PFSK-1 (cell line): ENCODE measurements at regions not wholly inside any gene's neighbourhood (a gene's known extent, or its start where the extent isn't known, plus 50 kb on each side); places are given as distances from the start of the nearest gene placed in this dataset.

ENCODE experiments used
- FOXP2 ChIP-seq: optimal IDR thresholded peaks from 2 replicates; pipeline ENCODE3; 2011; ENCODE audit warnings: borderline replicate concordance, control low read depth, inconsistent platforms; ENCODE audit not compliant: insufficient read depth; ENCODE audit errors: extremely low read length, extremely low read depth
- POLR2AphosphoS5 ChIP-seq: IDR thresholded peaks from 2 replicates; pipeline ENCODE4 v1.6.1; 2012; ENCODE audit warnings: low read depth, mild to moderate bottlenecking, control low read depth, low read length, moderate library complexity
- SIN3A ChIP-seq: IDR thresholded peaks from 2 replicates; pipeline ENCODE4 v1.6.1; 2012; ENCODE audit warnings: mild to moderate bottlenecking, low read length, moderate library complexity, borderline replicate concordance; ENCODE audit not compliant: insufficient read depth
- TAF1 ChIP-seq: IDR thresholded peaks from 2 replicates; pipeline ENCODE4 v1.6.1; 2012; ENCODE audit warnings: low read length, control low read depth, borderline replicate concordance; ENCODE audit not compliant: insufficient read depth
- TF ChIP-seq, protein P1 (sequence below), 2 experiments: IDR thresholded peaks; 2 replicates each; pipeline versions ENCODE4 v1.6.1 to v1.8.0; 2011 to 2012; ENCODE audit warnings: low read depth in 2 of 2, low read length in 2 of 2, control low read depth in 1 of 2, inconsistent platforms in 1 of 2, mild to moderate bottlenecking in 1 of 2, moderate library complexity in 1 of 2; ENCODE audit not compliant: insufficient read depth in 1 of 2

DNA sequence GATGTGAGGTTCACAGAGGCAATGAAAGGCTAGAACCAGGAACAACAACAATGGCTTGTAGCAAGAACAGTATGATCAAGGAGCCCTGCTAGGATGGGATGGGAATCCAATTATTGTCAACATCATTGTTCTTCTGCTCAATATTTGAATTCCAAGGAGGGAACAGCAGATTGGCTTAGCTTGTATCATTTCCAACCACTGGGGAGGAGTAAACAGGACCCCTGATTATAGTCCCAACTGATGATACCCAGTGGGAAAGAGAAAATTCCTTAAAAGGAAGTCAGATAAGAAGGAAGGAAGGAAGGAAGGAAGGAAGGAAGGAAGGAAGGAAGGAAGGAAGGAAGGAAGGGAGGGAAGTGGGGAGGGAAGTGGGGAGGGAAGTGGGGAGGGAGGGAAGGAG, 69.5 kb upstream of the ZC3H12C start:
- TF ChIP-seq, protein P1, sequence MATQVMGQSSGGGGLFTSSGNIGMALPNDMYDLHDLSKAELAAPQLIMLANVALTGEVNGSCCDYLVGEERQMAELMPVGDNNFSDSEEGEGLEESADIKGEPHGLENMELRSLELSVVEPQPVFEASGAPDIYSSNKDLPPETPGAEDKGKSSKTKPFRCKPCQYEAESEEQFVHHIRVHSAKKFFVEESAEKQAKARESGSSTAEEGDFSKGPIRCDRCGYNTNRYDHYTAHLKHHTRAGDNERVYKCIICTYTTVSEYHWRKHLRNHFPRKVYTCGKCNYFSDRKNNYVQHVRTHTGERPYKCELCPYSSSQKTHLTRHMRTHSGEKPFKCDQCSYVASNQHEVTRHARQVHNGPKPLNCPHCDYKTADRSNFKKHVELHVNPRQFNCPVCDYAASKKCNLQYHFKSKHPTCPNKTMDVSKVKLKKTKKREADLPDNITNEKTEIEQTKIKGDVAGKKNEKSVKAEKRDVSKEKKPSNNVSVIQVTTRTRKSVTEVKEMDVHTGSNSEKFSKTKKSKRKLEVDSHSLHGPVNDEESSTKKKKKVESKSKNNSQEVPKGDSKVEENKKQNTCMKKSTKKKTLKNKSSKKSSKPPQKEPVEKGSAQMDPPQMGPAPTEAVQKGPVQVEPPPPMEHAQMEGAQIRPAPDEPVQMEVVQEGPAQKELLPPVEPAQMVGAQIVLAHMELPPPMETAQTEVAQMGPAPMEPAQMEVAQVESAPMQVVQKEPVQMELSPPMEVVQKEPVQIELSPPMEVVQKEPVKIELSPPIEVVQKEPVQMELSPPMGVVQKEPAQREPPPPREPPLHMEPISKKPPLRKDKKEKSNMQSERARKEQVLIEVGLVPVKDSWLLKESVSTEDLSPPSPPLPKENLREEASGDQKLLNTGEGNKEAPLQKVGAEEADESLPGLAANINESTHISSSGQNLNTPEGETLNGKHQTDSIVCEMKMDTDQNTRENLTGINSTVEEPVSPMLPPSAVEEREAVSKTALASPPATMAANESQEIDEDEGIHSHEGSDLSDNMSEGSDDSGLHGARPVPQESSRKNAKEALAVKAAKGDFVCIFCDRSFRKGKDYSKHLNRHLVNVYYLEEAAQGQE (IDR thresholded peaks at IDR 0.05; ENCODE audit: insufficient read depth in 1 of 2, low read depth in 2 of 2, low read length in 2 of 2): no peak
- TF ChIP-seq TAF1: no peak
- TF ChIP-seq SIN3A: no peak
- no peak for TF ChIP-seq POLR2AphosphoS5
- TF ChIP-seq FOXP2: no peak

GRCh38 chr11:110026858-110027626, 66.2 kb upstream of the ZC3H12C start:
- TF ChIP-seq POLR2AphosphoS5 (no peak), SIN3A (no peak), FOXP2 (no peak), TAF1 (no peak)
- TF ChIP-seq, protein P1 (IDR thresholded peaks at IDR 0.05; ENCODE audit: insufficient read depth in 1 of 2, low read depth in 2 of 2, low read length in 2 of 2): no peak

- TF ChIP-seq TAF1: no peak
- TF ChIP-seq, protein P1 (IDR thresholded peaks at IDR 0.05; ENCODE audit: insufficient read depth in 1 of 2, low read depth in 2 of 2, low read length in 2 of 2): no peak
- TF ChIP-seq POLR2AphosphoS5: no peak
- TF ChIP-seq FOXP2: no peak
- no peak for TF ChIP-seq SIN3A
These were observed 65.4 kb upstream of the ZC3H12C start for GRCh38 chr11:110027627-110028371.

DNA sequence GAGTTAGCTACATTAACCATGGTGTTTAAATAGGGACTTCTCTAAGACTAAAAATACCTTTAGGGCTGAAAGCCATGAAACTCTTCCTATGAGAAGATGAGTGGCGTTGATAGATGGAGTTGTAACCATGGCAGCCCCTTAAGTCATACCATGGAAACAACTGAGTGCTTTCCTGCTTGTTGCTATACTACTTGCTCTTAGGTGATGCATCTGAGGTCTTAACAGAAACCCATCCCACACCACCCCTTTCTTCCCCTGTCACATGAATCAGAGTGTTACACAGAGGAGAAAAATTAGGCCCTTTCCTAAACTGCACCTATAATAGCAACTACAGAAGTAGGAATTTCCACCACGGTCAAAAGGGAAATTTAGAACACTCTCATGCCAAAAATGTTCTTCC, 64.3 kb upstream of the ZC3H12C start:
- TF ChIP-seq SIN3A: no peak
- no peak for TF ChIP-seq POLR2AphosphoS5
- no peak for TF ChIP-seq FOXP2
- TF ChIP-seq TAF1: no peak

DNA sequence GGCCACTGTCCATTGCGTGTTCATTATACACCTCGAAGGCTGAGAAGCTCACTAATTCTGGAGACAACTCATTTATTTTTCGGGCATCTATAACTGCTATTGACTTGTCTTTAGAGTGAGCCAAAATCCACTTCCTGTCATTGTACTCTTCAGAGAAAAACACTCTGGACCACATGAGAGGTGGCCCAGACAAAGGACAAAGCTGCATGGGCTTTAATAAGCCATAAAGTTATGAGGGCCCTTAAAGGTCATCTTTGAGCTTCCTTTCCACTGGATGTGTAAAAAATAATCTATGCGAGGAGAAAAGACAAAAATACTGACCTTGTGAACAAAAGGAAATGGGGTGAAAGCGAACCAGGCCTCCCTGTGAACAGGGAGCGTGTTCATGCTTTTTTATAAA, 63.5 kb upstream of the ZC3H12C start:
- TF ChIP-seq SIN3A (no peak), FOXP2 (no peak)
